ENCODE measurements at regions not wholly inside any gene's neighbourhood (a gene's known extent, or its start where the extent isn't known, plus 50 kb on each side); places are given as distances from the start of the nearest gene placed in this dataset.
"Not testable (repeated sequence)": the region's sequence is repeated elsewhere in the genome, so short reads cannot be mapped to it uniquely, and the experiment has no call there.

- Mint-ChIP-seq H3K4me3 (no peak overlapping the region), H3K27ac (no peak overlapping the region), H3K36me3 (ENCODE audit: low read depth) (no peaks in the 10 kb centered on the region), H3K9me3 (peaks cover 6% of the 10 kb centered on the region), H3K4me1 (no peaks in the 10 kb centered on the region), H3K27me3 (ENCODE audit: insufficient read depth) (peaks cover 24% of the 10 kb centered on the region)
- no peak for TF ChIP-seq CTCF (conservative IDR thresholded peaks at IDR 0.05)
- WGBS, 2 experiments (ENCODE audit: insufficient coverage in 1 of 2, insufficient read length in 1 of 2), result 90% methylated on average over 4 of the region's 4 CpGs
- DNase-seq, result no peak
- Histone ChIP-seq H3K27ac (ENCODE audit: low read depth, low read length) (no peak overlapping the region), H3K9me3 (ENCODE audit: control insufficient read depth, low read length) (peaks cover 13% of the 10 kb centered on the region), H3K4me1 (ENCODE audit: control insufficient read depth, insufficient read depth, low read length) (no peaks in the 10 kb centered on the region), H3K9ac (ENCODE audit: extremely low read depth, low read length, poor library complexity, severe bottlenecking) (no peak overlapping the region), H3K4me3 (ENCODE audit: low read length) (no peak overlapping the region), H3K27me3 (ENCODE audit: control insufficient read depth, insufficient read depth, low read length, poor library complexity, severe bottlenecking) (peaks cover 22% of the 10 kb centered on the region), H3K36me3 (ENCODE audit: control insufficient read depth, insufficient read depth, low read length) (no peaks in the 10 kb centered on the region)
Observed at GRCh38 chr10:30197186-30197585, 137.8 kb upstream of the JCAD start.

GRCh38 chr10:30196559-30196958, 137.2 kb upstream of the JCAD start:
- not testable (repeated sequence) for H3K9ac ChIP-seq (ENCODE audit: extremely low read depth, low read length, poor library complexity, severe bottlenecking); H3K36me3 ChIP-seq (ENCODE audit: control insufficient read depth, insufficient read depth, low read length); H3K9me3 Mint-ChIP-seq; H3K36me3 Mint-ChIP-seq (ENCODE audit: low read depth); DNase-seq; H3K4me3 ChIP-seq (ENCODE audit: low read length); H3K27ac Mint-ChIP-seq; H3K4me1 ChIP-seq (ENCODE audit: control insufficient read depth, insufficient read depth, low read length); H3K4me1 Mint-ChIP-seq; H3K27ac ChIP-seq (ENCODE audit: low read depth, low read length); H3K4me3 Mint-ChIP-seq
- peaks cover 22% of the 10 kb centered on the region for H3K27me3 ChIP-seq (ENCODE audit: control insufficient read depth, insufficient read depth, low read length, poor library complexity, severe bottlenecking)
- peaks cover 13% of the 10 kb centered on the region for H3K9me3 ChIP-seq (ENCODE audit: control insufficient read depth, low read length)
- peaks cover 24% of the 10 kb centered on the region for H3K27me3 Mint-ChIP-seq (ENCODE audit: insufficient read depth)
- 91 to 100% methylated on average over 1 to 2 of the region's 2 CpGs for WGBS, 2 experiments (ENCODE audit: insufficient coverage in 1 of 2, insufficient read length in 1 of 2)

- Mint-ChIP-seq H3K4me3 (no peak overlapping the region), H3K27ac (no peak overlapping the region), H3K9me3 (peaks cover 6% of the 10 kb centered on the region), H3K27me3 (ENCODE audit: insufficient read depth) (peaks cover 14% of the 10 kb centered on the region), H3K4me1 (peaks cover 13% of the 10 kb centered on the region), H3K36me3 (ENCODE audit: low read depth) (no peaks in the 10 kb centered on the region)
- peaks cover 13% of the 10 kb centered on the region for H3K9me3 ChIP-seq (ENCODE audit: control insufficient read depth, low read length)
- no peak for TF ChIP-seq CTCF (conservative IDR thresholded peaks at IDR 0.05)
- no peak overlapping the region for H3K9ac ChIP-seq (ENCODE audit: extremely low read depth, low read length, poor library complexity, severe bottlenecking)
- H3K27ac ChIP-seq (ENCODE audit: low read depth, low read length), result no peak overlapping the region
- DNase-seq, result no peak
- no peak overlapping the region for H3K4me3 ChIP-seq (ENCODE audit: low read length)
- H3K36me3 ChIP-seq (ENCODE audit: control insufficient read depth, insufficient read depth, low read length), result no peaks in the 10 kb centered on the region
- peaks cover 12% of the 10 kb centered on the region for H3K27me3 ChIP-seq (ENCODE audit: control insufficient read depth, insufficient read depth, low read length, poor library complexity, severe bottlenecking)
- peaks cover 7% of the 10 kb centered on the region for H3K4me1 ChIP-seq (ENCODE audit: control insufficient read depth, insufficient read depth, low read length)
- 88 to 91% methylated on average over 3 to 5 of the region's 5 CpGs for WGBS, 2 experiments (ENCODE audit: insufficient coverage in 1 of 2, insufficient read length in 1 of 2)
Observed at GRCh38 chr10:30192846-30193608, 133.6 kb upstream of the JCAD start.

Measured in endodermal cell (in vitro differentiated cells).